NOMO-1 treated with DMSO at 0.1 percent for 48 hours (cell line): ENCODE measurements at regions not wholly inside any gene's neighbourhood (a gene's known extent, or its start where the extent isn't known, plus 50 kb on each side); places are given as distances from the start of the nearest gene placed in this dataset.

Source experiments
- DNase-seq: peaks from one replicate; lab custom pipeline; 2025; ENCODE audit not compliant: unreplicated experiment; lab: John Stamatoyannopoulos, UW

GRCh38 chrX:4373791-4374190 lies 660.3 kb upstream of the PRKX start:
- no peak for DNase-seq

DNA sequence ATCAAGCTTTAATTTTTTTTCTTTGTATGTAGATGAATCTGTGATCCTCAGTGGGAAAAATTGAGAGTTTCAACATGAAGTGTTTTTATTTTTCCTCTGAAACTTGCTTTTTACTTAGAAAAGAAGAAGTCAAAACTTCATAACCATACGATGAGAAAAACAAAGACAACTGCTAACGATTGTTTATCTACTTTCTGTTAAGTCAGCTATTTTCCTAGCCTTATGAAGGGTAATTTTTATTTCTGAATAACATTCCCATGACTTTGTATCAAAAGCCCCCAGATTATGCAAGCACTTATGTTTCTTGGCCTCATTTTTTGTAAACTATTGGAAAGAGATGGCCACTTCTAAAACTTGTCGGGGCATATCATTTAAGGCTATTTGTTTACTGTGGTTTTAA lies 645.1 kb upstream of the PRKX start:
- no peak for DNase-seq

DNA sequence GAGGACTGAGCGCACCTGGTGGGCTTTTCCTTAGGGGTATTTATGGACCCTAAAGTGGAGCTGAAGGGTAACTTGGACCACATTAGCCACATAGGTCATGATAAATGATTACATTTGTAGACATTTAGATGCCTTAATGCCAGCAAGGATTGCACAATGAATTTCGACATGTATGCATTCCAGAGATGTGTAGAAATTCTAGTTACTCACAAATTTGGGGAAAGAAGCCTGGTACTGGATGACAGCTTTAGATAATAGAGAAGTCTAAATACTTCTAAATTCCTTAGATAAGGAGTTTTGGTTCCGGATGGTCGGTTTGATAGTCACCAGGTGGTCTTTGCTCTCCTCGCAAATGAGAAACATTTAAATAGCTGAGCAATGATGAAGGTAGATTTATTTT lies 609.5 kb upstream of the PRKX start:
- no peak for DNase-seq

GRCh38 chrX:4320436-4320947 lies 607.0 kb upstream of the PRKX start:
- DNase-seq, result no peak

DNA sequence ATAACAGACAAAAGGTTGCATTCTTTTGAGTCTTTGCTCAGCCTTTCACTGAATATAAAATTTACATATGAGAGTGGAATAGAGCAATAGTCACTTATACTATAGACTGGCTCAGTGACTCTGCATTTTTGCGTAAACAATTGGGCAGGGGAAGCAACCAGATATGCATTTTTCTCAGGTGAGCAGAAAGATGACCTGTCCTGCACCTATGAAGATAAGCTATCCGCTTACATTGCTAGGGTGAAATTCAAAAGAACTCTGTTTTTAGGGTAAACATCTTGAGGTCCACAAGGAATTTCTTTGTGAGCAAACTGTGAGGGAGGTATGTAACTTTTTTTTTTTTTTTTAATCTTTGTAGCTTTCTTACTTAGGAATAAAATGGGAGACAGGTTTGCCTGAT lies 602.4 kb upstream of the PRKX start:
- DNase-seq, result no peak

- DNase-seq, result no peak
Observed at GRCh38 chrX:4314586-4314985, 601.1 kb upstream of the PRKX start.

GRCh38 chrX:4277122-4277521 lies 563.7 kb upstream of the PRKX start:
- no peak for DNase-seq

DNA sequence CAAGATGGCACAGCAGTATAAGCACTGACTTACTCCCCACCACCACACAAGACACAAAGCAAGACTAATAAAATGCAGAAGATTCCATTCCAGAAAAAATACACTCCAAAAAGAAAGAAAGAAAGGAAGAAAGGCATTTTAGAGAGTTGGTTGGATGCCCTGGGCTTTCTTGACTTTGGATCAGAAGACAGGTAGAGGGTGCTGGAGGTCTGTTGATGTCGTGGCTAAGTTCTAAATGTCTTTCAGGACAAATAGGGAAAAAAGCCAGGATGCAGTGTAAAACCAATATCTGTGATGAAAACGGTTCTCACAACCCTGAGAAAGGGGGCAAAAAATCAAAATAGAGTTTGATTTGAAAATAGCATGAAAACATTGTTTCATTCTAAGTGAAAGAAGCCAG lies 555.2 kb upstream of the PRKX start:
- no peak for DNase-seq

DNA sequence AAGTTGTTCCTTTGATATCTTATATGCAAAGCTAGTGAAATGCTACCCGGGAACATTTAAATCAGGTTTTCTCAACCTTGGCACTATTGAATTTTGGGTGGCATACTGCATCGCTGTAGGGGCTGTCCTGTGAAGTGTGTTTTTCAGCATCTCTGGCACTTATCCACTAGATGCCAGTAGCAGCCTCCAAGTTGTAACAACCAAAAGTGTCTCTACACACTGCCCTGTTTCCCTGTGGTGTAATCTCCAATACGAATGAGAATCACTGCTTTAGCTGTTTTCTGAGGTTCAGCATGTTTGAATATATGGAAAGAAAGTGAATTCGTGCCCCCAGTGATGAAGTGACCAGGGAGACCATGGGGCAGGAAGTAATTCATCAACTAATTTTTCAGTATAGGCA lies 551.6 kb upstream of the PRKX start:
- no peak for DNase-seq

DNA sequence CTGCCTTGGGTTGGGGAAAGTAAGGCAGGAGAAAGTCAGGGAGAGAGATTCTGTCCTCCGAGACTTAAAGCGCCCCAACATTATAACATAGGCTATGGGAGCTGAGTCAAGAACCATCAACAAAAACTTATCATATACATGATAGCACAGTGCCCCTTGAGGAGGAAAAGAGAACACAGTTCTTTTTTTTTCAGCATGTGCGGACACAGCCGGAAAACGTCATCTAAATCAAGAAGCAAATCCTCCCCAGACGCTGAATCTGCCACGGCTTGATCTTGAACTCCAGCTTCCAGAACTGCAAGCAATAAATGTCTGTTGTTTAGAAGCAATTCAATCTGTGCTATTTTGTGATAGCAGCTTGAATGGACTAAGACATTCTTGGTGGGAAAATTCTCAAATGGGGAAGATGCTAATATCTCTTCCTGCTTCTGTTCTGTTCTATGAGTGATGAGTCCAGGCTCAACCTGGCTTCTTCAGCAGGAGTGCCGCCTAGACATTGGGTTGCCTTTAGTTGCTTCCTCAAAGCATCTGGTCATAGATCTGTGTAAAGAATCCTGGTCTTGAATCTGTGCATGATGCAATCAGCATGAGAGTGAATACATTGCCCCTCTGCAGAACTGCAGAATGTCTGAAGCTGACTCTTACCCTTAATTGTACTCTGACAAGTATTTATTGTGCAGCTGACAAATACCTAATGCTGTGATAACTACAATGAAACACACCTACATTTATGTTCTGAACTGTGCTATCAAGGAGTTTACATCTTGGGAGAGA lies 549.8 kb upstream of the PRKX start:
- no peak for DNase-seq

GRCh38 chrX:4253092-4253491 lies 539.6 kb upstream of the PRKX start:
- peak; percentile 74 for DNase-seq

GRCh38 chrX:4249401-4249800 lies 536.0 kb upstream of the PRKX start:
- no peak for DNase-seq

- DNase-seq, result no peak
Observed at GRCh38 chrX:4243759-4244158, 530.3 kb upstream of the PRKX start.

- peak; percentile 56 for DNase-seq
Observed at GRCh38 chrX:4240541-4241194, 527.2 kb upstream of the PRKX start.

GRCh38 chrX:4239650-4240540 lies 526.4 kb upstream of the PRKX start:
- DNase-seq, result peak; percentile 71

DNA sequence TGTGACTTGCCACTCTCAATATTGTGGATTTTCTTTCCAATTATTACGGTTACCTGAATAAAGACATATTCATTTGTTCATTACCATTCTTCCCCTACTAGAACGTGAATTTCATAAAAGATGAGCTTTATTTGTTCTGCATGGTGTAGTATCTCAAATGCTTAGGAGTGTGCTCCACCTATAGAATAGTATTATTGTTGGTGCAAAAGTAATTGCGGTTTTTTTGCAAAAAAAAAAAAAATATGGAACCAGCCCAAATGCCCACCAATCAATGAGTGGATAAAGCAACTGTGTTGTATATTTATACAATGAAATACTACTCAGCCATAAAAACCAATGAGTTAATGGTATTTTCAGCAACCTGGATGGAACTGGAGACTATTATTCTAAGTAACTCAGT lies 525.5 kb upstream of the PRKX start:
- no peak for DNase-seq

- no peak for DNase-seq
Observed at GRCh38 chrX:4225086-4225485, 511.6 kb upstream of the PRKX start.

DNA sequence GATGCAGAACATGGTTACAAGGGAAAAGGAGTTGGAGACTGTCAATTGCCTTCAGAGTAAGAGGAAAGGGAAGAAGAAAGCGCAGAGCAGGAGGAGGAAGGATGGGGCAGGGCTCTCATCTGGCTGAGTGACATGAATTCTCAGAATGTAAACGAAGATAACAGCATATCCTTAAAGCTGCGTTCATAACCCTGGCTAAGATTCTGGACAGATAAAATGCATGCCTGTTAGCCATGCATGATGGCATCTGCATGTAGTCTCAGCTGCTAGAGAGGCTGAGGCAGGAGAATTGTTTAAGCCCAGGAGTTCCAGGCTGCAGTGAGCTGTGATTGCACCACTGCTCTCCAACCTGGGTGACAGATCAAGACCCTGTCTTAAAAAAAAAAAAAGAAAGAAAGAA lies 493.5 kb upstream of the PRKX start:
- DNase-seq, result no peak

GRCh38 chrX:4197971-4198370 lies 484.5 kb upstream of the PRKX start:
- no peak for DNase-seq

DNA sequence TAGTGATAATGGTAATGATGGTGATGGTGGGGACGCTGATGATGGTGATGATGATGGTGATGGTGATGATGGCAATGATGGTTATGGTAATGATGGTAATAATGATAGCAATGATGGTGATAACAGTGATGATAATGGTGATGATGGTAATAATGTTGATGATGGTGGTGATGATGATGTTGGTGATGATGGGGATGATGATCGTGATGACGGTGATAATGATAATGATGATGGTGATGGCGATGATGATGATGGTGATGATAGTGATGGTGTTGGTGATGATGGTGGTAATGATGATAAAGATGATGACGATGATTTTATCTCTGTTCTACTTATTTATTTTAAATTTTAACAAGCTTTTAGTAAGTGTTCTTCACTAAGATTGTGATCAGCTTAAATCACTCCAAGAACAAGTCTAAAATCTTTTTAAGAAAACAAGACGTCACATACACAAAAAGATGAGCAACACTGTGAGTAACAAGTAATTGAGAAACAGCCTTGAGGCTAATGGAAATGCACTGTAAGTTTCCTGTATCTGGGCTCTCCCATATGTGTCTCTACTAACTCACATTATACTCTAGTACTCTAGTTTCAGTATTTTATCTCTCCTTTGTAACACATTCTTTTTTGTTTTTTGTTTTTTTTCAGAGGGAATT lies 480.2 kb upstream of the PRKX start:
- DNase-seq, result no peak

- DNase-seq, result no peak
Observed at GRCh38 chrX:4186331-4186730, 472.9 kb upstream of the PRKX start.
